ENCODE measurements at regions not wholly inside any gene's neighbourhood (a gene's known extent, or its start where the extent isn't known, plus 50 kb on each side); places are given as distances from the start of the nearest gene placed in this dataset.

DNA sequence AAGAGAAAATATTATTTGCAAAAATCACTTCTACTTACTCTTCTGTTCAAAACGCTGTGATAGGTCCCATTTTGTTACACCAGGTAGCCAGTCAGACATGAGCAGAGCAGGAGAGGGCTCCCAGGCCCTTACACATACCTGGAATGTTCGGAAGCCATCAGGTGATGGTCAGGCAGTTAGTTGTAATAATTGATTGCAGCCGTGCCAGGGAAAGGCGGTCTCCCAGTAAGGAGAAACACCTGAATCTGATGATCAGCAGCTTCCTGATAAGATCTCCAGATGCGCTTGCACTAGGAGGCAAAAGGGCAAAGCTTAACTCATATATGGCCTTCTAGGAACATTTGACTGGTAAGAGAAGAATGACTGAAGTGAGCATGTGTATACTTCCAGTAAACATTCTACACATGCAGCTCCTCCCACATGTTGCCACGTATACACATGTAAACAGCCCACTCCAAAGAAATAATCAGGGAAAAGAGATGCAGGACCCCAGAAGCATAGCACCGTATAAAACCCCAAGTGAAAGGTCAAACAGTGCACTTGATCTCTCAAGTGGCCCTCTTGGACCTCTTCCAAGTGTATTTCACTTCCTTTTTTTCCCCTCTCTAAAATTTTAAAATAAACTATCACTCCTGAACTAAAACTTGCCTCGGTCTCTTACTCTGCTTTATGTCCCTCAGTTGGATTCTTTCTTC, 1338.0 kb downstream of the FSTL5 start:
- Histone ChIP-seq H3K36me3 (no peaks in the 10 kb centered on the region), H3K4me1 (no peaks in the 10 kb centered on the region), H3K4me3 (no peak overlapping the region), H3K9me3 (no peaks in the 10 kb centered on the region), H3K27ac (no peak overlapping the region), H3K27me3 (no peaks in the 10 kb centered on the region)
- 70 to 77% methylated on average over 7 to 8 of the region's 8 CpGs for WGBS, 2 donors (ENCODE audit: low coverage in 1 of 2)
- TF ChIP-seq POLR2A (IDR thresholded peaks at IDR 0.05) (no peak), EP300 (IDR thresholded peaks at IDR 0.05) (no peak), POLR2AphosphoS5 (IDR thresholded peaks at IDR 0.05) (no peak)
- TF ChIP-seq, protein P1, sequence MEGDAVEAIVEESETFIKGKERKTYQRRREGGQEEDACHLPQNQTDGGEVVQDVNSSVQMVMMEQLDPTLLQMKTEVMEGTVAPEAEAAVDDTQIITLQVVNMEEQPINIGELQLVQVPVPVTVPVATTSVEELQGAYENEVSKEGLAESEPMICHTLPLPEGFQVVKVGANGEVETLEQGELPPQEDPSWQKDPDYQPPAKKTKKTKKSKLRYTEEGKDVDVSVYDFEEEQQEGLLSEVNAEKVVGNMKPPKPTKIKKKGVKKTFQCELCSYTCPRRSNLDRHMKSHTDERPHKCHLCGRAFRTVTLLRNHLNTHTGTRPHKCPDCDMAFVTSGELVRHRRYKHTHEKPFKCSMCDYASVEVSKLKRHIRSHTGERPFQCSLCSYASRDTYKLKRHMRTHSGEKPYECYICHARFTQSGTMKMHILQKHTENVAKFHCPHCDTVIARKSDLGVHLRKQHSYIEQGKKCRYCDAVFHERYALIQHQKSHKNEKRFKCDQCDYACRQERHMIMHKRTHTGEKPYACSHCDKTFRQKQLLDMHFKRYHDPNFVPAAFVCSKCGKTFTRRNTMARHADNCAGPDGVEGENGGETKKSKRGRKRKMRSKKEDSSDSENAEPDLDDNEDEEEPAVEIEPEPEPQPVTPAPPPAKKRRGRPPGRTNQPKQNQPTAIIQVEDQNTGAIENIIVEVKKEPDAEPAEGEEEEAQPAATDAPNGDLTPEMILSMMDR (IDR thresholded peaks at IDR 0.05), result no peak
- ATAC-seq, result no peak

DNA sequence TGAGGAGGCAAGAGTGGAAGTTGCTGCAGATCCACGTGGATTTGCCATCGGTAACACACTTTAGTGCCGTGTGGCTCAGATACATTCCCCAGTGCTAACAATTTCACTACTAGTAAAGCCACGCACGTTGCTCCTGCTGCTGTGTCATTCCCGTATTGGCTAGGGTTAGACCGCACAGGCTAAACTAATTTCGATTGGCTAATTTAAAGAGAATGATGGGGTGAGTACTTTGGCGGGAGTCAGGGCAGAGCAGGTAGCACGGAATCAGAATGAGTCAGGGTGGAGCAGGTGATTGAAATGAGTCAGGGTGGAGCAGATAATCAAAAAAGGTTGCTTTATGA, 1337.5 kb downstream of the FSTL5 start:
- TF ChIP-seq POLR2AphosphoS5 (IDR thresholded peaks at IDR 0.05), result no peak
- TF ChIP-seq EP300 (IDR thresholded peaks at IDR 0.05), result no peak
- TF ChIP-seq POLR2A (IDR thresholded peaks at IDR 0.05), result no peak
- TF ChIP-seq, protein P1 (IDR thresholded peaks at IDR 0.05), result no peak
- Histone ChIP-seq H3K4me3 (no peak overlapping the region), H3K27me3 (no peaks in the 10 kb centered on the region), H3K4me1 (no peaks in the 10 kb centered on the region), H3K27ac (no peak overlapping the region), H3K9me3 (no peaks in the 10 kb centered on the region), H3K36me3 (no peaks in the 10 kb centered on the region)
- no peak for ATAC-seq
- WGBS, 2 donors (ENCODE audit: low coverage in 1 of 2), result 82 to 95% methylated on average over 4 of the region's 10 CpGs

DNA sequence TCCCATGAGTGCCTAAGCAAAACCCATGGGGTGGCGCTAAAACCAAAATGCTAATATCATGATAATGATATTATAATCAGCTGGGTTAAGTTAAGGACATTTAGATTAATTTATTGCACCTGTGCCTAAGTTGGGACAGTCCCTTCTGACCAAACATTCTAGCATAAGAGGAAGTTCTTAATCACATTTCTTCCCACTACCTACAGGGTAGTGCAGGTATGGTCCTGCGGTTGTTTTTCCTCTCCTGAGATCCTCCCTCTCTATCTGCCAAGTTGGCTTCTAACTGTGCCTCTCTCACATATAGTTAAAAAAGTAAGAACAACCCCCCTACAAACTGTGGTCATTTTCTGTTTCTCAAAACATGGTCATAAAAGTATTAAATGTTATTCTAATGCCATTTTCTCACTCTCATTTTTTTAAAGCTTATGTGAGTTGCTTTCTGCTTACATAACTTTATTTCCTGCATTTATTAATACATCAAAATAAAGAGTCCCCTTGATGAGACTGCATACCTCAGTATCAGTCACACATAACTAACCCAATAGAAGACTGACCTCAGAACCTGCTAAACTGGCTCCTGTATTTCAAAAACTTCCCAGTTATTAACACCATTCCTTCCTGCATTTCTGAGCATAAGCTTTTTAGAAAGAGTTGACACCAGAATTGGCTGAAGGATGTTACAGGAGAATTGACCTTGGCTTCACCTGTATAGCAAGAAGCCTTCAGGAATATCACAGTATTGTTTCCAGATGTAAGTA, 1332.5 kb downstream of the FSTL5 start:
- no peak for ATAC-seq
- 85 to 100% methylated on average over 1 to 2 of the region's 2 CpGs for WGBS, 2 donors (ENCODE audit: low coverage in 1 of 2)
- TF ChIP-seq POLR2A (IDR thresholded peaks at IDR 0.05) (no peak), EP300 (IDR thresholded peaks at IDR 0.05) (no peak), POLR2AphosphoS5 (IDR thresholded peaks at IDR 0.05) (no peak)
- TF ChIP-seq, protein P1 (IDR thresholded peaks at IDR 0.05), result no peak

DNA sequence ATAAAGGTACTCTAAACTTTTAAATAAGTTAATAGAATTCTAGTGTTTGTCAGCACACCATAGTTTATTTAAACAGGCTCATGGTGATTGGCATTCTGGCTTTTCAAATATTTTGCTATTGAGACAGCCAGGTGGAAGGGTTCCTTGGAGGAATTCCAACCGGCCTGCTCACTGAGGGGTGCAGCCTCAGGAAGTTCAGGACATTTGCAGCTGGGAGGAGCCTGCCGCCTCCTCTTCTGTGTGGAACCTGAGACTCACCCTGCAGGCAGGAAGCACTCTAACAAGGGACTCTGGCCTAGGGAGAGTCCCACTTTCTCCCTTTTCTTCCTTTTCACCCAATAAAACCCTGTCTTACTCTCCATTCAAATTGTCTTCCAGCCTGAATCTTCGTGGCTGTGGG, 1328.0 kb downstream of the FSTL5 start:
- no peaks in the 10 kb centered on the region for H3K36me3 ChIP-seq
- TF ChIP-seq POLR2A (IDR thresholded peaks at IDR 0.05) (no peak), EP300 (IDR thresholded peaks at IDR 0.05) (no peak), POLR2AphosphoS5 (IDR thresholded peaks at IDR 0.05) (no peak)
- TF ChIP-seq, protein P1 (IDR thresholded peaks at IDR 0.05), result no peak
- ATAC-seq, result no peak
- no peaks in the 10 kb centered on the region for H3K4me1 ChIP-seq
- no peak overlapping the region for H3K27ac ChIP-seq
- H3K9me3 ChIP-seq, result no peaks in the 10 kb centered on the region
- H3K4me3 ChIP-seq, result no peak overlapping the region
- H3K27me3 ChIP-seq, result no peaks in the 10 kb centered on the region
- 50 to 54% methylated on average over 1 to 3 of the region's 3 CpGs for WGBS, 2 donors (ENCODE audit: low coverage in 1 of 2)

More for the DNA sequence above, 1332.5 kb downstream of the FSTL5 start:
- no peaks in the 10 kb centered on the region for H3K4me1 ChIP-seq
- H3K36me3 ChIP-seq, result no peaks in the 10 kb centered on the region
- no peaks in the 10 kb centered on the region for H3K9me3 ChIP-seq
- H3K27ac ChIP-seq, result no peak overlapping the region
- H3K27me3 ChIP-seq, result no peaks in the 10 kb centered on the region
- no peak overlapping the region for H3K4me3 ChIP-seq

DNA sequence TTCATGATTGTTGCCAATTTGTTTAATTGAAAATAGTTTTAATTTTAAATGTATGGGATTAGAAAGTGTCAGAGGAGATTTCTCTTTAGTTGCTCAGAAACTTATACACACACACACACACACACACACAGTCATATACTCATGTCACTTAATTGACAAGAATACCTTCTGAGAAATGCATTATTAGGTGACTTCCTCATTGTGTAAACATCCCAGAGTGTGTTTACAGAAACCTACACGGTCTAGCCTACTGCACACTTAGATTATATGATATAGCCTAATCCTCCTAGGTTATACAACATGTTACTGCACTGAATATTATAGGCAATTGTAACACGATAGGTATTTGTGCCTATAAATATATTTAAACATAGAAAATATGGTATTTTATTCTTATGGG, 1327.4 kb downstream of the FSTL5 start:
- WGBS, 2 donors (ENCODE audit: low coverage in 1 of 2), result 37 to 43% methylated on average over 2 of the region's 2 CpGs

More for the DNA sequence above, 1327.4 kb downstream of the FSTL5 start:
- no peaks in the 10 kb centered on the region for H3K4me1 ChIP-seq
- no peaks in the 10 kb centered on the region for H3K36me3 ChIP-seq
- no peaks in the 10 kb centered on the region for H3K9me3 ChIP-seq
- no peak overlapping the region for H3K4me3 ChIP-seq
- H3K27me3 ChIP-seq, result no peaks in the 10 kb centered on the region
- no peak for ATAC-seq
- TF ChIP-seq, protein P1 (IDR thresholded peaks at IDR 0.05), result no peak
- TF ChIP-seq EP300 (IDR thresholded peaks at IDR 0.05) (no peak), POLR2A (IDR thresholded peaks at IDR 0.05) (no peak), POLR2AphosphoS5 (IDR thresholded peaks at IDR 0.05) (no peak)
- no peak overlapping the region for H3K27ac ChIP-seq

Data from gastroesophageal sphincter (tissue), 4 donors.